Mesodermal cell (in vitro differentiated cells): ENCODE measurements at regions not wholly inside any gene's neighbourhood (a gene's known extent, or its start where the extent isn't known, plus 50 kb on each side); places are given as distances from the start of the nearest gene placed in this dataset.

ENCODE experiments used
- H3K27ac ChIP-seq: 2 replicates; pipeline ENCODE4 v1.7.0; 2013; ENCODE audit warnings: mild to moderate bottlenecking, low read depth, low read length, moderate library complexity; ENCODE audit not compliant: severe bottlenecking
- H3K36me3 ChIP-seq: 2 replicates; pipeline ENCODE4 v1.7.1; 2013; ENCODE audit warnings: mild to moderate bottlenecking, low read length, moderate library complexity; ENCODE audit not compliant: control insufficient read depth, insufficient read depth
- H3K4me1 ChIP-seq: one replicate; pipeline ENCODE4 v1.7.1; 2013; ENCODE audit warnings: mild to moderate bottlenecking, low read length; ENCODE audit not compliant: insufficient read depth, control insufficient read depth, poor library complexity, severe bottlenecking
- H3K4me3 ChIP-seq: 2 replicates; pipeline ENCODE4 v1.7.0; 2013; ENCODE audit warnings: low read length, control low read depth, mild to moderate bottlenecking; ENCODE audit not compliant: insufficient read depth, poor library complexity, severe bottlenecking; ENCODE audit errors: extremely low read depth
- H3K9me3 ChIP-seq: 2 replicates; pipeline ENCODE4 v1.7.1; 2013; ENCODE audit warnings: mild to moderate bottlenecking, low read length, moderate library complexity; ENCODE audit not compliant: control insufficient read depth
- WGBS, 2 experiments: methylation state at CpG; one replicate each; pipeline ENCODE4 v1.1.5; 2013; ENCODE audit warnings: missing lambda C conversion rate in 2 of 2; ENCODE audit not compliant: insufficient coverage in 2 of 2; 5-methylcytosine and 5-hydroxymethylcytosine counted together

DNA sequence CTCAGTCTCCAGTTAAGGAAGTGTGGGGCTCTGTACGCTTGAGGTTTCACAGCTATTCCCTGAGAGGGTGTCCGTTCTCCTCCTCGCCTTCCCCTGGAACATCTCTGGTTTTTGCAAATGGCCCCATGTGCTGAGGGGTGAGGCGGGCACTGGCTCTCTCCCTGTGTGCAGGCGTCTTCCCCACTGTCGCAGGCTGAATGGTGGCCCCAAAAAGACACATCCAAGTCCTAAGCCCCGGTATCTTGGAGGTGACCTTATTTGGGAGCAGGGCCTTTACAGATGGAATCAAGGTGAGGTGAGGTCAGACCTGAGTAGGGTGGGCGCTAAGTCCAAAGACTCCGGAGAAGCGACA is 98.0 kb upstream of the TMPRSS2 start:
- Histone ChIP-seq H3K4me3 (no peak overlapping the region), H3K9me3 (no peaks in the 10 kb centered on the region), H3K36me3 (no peaks in the 10 kb centered on the region), H3K4me1 (no peaks in the 10 kb centered on the region), H3K27ac (no peak overlapping the region)
- 95% methylated on average over 10 of the region's 10 CpGs for WGBS, 2 experiments

DNA sequence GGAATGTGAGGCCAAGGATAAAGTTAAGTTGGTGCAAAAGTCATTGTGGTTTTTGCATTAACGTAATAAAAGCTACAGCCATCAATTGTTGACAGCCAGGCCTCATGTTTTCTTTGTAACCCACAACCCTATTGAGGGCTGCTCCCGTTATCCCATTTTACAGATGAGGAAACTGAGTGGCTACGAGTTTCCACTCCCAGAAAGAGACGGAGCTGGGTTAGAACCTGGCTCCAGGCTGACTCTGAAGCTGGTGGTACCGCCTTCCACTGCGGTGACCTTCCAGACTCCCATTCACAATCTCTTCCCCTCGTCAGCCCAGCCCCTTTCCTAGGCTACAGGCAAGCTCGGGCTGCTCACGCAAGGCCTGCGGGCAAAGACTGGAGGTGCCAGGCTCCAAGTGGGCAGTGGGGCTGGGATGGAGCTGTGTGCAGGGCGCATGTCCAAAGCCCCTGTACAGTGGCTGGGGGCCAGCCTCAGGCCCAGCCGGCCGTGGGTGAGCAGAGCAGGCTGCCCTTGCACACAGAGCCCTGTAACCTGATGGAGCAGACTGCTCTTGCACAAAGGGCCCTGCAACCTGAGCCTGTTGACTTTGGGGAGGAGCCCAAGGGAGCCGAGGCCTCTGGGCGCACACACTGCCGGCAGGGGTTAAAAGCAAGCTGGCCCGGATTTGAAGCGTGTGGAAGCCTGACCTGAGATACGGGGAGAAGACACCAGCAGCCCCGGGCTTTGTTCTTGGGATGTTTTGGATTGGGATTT is 97.4 kb upstream of the TMPRSS2 start:
- Histone ChIP-seq H3K27ac (no peak overlapping the region), H3K9me3 (no peaks in the 10 kb centered on the region), H3K36me3 (no peaks in the 10 kb centered on the region), H3K4me3 (no peak overlapping the region), H3K4me1 (no peaks in the 10 kb centered on the region)
- WGBS, 2 experiments, result 78 to 92% methylated on average over 14 to 16 of the region's 20 CpGs

DNA sequence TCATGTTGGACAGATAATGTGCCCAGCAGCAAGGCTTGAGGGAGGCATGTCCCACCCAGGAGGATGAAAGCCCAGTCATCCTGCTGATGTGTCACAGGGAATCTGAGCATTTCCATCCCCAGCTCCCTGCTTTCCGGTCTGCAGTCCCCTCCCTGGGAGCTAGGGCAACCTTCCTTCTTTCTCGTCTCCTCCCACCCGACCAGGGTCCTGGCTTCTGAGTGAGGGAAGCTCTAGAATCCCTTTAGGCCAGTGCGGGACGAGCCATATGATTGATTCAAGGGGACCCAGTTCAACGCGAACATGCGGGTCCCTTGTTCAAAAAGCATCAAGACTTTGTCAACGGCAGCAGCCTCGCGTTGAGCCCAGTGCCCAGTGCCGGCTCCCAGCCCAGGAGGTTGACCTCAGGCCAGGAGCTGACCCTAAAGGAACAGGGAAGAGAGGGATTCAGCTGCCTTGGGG is 96.7 kb upstream of the TMPRSS2 start:
- Histone ChIP-seq H3K27ac (no peak overlapping the region), H3K4me3 (no peak overlapping the region), H3K36me3 (no peaks in the 10 kb centered on the region), H3K4me1 (no peaks in the 10 kb centered on the region), H3K9me3 (no peaks in the 10 kb centered on the region)
- WGBS, 2 experiments, result 70 to 71% methylated on average over 12 of the region's 12 CpGs

DNA sequence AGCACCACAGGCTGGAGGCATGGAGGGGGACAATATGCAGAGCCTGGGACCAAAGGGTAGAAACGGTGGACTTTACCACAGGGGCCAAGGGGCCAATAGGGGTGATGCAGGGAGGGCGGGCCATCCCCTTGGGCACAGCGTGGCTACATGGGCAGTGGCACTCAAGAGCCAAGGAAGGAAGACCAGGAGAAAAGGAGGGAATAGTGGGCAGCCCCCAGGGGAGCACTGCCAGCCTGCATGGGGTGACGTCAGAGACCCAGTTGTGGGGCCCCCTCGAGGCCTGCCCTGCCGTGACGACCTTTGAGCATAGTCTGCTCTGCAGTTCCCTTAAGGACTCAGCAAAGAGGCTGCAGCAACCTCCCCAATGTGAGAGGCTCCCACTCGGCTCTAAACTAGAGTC is 95.5 kb upstream of the TMPRSS2 start:
- no peak overlapping the region for H3K27ac ChIP-seq
- WGBS, 2 experiments, result 81 to 91% methylated on average over 7 to 8 of the region's 8 CpGs
- H3K4me3 ChIP-seq, result no peak overlapping the region
- no peaks in the 10 kb centered on the region for H3K4me1 ChIP-seq
- H3K9me3 ChIP-seq, result no peaks in the 10 kb centered on the region
- H3K36me3 ChIP-seq, result no peaks in the 10 kb centered on the region

DNA sequence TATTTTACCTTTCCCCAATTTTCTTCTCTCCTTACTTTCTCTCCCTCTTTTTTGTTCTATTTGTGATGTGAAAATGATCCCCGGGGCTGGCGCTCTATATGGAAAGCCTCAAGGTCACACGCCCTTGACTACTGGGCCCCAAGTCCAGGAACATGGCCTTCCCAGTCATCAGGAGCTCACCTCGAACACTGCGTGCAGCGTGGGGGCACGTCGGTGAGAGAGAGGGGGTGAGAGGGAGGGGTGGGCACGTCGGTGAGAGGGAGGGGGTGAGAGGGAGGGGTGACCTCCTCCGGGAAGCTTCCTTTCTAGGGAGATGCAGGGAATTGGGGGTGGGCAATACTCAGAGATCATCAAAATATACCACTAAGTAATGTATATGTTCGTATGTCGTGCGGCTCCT is 94.6 kb upstream of the TMPRSS2 start:
- Histone ChIP-seq H3K9me3 (no peaks in the 10 kb centered on the region), H3K4me3 (no peak overlapping the region), H3K36me3 (no peaks in the 10 kb centered on the region), H3K4me1 (no peaks in the 10 kb centered on the region), H3K27ac (no peak overlapping the region)
- no CpG with 5 or more reads among the region's 14 CpGs for WGBS, 2 experiments

DNA sequence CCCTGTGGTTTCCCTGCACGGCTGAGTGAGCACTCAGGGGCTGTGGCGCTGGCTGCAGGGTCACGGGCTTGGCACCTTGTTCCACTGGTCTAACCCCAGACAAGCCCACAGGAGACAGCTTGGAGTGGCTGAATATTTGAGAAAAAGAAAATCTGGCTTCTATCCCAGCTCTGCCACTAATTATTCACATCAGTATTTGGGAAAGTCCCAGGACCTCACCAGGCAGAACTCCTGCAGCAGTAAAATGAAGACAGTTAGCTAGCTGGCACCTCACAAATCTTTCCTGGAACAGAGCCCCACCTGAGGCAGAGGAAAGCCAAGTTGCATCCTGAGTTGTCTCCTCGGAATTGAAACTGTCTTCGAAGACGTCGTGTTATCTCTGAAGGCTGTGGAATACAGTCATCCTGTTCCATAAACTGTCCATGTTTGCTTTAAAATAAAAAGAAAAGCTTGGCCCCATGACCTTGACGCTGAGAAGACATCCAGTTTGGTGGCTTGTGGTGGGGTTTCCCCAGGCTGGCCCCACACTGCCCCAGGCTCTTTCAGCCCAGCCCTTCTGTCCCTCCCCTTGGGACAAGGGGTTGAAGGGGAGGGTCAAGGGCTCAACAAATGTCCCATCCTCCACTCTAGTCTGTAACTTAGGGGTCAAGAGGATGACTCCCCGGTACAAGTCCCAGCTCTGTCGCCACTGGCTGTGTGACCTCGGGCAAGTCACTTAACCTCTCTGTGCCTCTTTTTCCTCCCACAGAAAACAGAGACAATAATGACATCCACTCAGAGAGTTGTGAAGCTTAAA is 93.8 kb upstream of the TMPRSS2 start:
- H3K27ac ChIP-seq, result no peak overlapping the region
- no peaks in the 10 kb centered on the region for H3K36me3 ChIP-seq
- H3K4me3 ChIP-seq, result no peak overlapping the region
- 93 to 95% methylated on average over 8 to 9 of the region's 11 CpGs for WGBS, 2 experiments
- no peaks in the 10 kb centered on the region for H3K9me3 ChIP-seq
- H3K4me1 ChIP-seq, result no peaks in the 10 kb centered on the region

DNA sequence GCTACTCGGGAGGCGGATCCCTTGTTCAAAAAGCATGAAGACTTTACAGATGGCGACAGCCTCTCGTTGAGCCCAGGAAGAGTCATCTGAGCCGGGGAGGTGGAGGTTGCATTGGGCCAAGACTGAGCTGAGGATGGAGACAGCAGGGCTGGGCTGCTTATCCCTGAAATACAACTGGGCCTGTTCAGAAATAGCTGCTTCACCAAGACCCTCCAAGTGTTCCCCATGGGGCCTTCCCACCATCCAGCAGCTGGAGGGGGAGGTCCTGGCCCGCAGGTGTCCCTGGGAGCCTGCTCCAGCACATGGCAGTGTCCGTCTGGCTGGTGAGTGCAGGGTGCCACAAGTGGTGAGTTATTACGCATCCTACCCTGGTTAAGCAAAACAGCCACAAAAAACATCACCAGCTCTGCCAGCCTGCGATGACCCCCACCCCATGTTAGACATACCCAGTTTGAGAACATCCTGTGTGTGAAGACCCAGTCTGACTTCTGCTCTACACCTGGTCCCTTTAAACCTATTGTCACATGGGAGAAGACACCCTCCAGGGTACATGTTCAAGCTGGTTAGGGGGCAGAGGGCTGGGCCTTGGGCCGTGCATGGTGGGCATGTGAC is 93.1 kb upstream of the TMPRSS2 start:
- Histone ChIP-seq H3K27ac (no peak overlapping the region), H3K36me3 (no peaks in the 10 kb centered on the region), H3K4me3 (no peak overlapping the region), H3K4me1 (no peaks in the 10 kb centered on the region), H3K9me3 (no peaks in the 10 kb centered on the region)
- 93% methylated on average over 6 to 8 of the region's 10 CpGs for WGBS, 2 experiments

DNA sequence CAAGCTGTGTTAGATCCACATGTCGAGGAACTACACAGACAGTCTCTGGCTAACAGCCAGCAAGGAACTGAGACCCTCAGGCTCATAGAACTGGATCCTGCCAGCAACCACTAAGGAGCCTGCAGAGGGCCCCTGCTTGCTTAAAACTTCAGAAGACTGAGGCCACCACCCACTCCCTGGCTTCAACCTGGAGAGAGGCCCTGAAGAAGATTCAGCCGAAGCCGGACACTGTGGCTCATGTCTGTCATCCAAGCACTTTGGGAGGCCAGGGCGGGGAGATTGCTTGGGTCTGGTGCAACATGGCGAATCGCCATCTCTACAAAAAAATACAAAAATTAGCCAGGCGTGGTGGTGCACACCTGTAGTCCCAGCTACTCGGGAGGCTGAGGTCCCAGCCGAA is 92.6 kb upstream of the TMPRSS2 start:
- Histone ChIP-seq H3K4me3 (no peak overlapping the region), H3K27ac (no peak overlapping the region), H3K36me3 (no peaks in the 10 kb centered on the region), H3K4me1 (no peaks in the 10 kb centered on the region), H3K9me3 (no peaks in the 10 kb centered on the region)
- 88 to 94% methylated on average over 9 of the region's 9 CpGs for WGBS, 2 experiments

DNA sequence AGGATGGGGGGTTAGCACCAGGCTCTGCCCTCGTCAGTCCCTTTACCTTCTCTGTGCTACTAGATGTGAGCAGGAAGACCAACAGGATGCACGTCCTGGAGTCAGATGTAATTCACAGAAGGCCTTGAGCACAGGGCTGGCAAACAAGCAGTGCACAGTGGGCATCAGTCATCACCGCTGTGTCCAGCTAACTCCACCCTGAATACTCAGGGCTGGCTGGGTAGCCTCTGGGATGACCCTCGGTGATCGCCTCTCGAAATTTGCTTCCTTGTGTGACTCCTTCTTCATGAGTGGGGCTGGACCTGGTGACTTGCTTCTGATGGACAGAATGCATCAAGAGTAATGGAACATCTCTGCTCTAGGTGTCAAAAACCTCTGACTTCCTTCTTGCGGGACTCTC is 92.2 kb upstream of the TMPRSS2 start:
- Histone ChIP-seq H3K4me3 (no peak overlapping the region), H3K9me3 (no peaks in the 10 kb centered on the region), H3K4me1 (no peaks in the 10 kb centered on the region), H3K36me3 (no peaks in the 10 kb centered on the region), H3K27ac (no peak overlapping the region)
- WGBS, 2 experiments, result 81 to 97% methylated on average over 6 to 7 of the region's 7 CpGs

DNA sequence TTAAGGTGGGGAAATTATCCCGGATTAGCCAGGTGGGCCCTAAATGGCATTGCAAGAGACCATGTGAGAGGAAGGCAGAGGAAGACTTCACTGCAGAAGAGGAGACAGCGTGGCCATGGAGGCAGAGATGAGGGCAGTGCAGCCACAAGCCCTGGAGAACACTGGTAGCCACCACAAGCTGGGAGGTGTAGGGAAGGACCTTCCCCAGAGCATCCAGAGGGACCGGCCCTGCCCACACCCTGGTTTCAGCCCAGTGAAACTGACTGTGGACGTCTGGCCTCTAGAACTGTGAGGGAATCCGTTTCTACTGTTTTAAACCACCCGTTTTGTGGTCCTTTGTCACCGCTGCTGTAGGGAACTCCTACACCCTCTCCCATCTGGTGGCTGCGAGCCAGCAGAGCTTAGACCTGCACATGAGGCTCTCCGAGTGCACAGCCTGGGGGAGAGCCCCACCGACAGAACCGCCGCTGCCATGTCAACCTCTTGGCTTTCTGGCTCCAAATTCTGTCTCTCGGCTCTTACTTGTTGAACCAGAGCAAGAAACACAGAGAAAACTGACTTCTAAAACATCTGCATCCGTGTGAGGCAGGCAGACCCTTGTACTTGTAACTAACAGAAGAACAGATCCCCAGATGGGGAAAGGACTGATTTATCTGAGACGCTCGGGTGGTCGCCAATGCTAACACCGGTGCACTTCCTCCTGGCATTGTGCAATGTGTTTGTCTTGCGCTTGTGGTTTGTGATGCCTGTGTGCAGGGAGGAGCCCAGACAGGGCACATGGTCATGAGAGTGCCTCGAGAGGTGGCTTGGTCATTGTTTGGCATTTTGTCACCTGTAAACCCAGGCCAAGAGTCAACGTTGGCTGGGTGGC is 90.8 kb upstream of the TMPRSS2 start:
- no peak overlapping the region for H3K27ac ChIP-seq
- no peaks in the 10 kb centered on the region for H3K4me1 ChIP-seq
- no peaks in the 10 kb centered on the region for H3K9me3 ChIP-seq
- H3K4me3 ChIP-seq, result no peak overlapping the region
- H3K36me3 ChIP-seq, result no peaks in the 10 kb centered on the region
- WGBS, 2 experiments, result 88 to 90% methylated on average over 20 to 21 of the region's 21 CpGs
